HG02678 (cell line): ENCODE measurements at regions not wholly inside any gene's neighbourhood (a gene's known extent, or its start where the extent isn't known, plus 50 kb on each side); places are given as distances from the start of the nearest gene placed in this dataset.
"Not testable (repeated sequence)": the region's sequence is repeated elsewhere in the genome, so short reads cannot be mapped to it uniquely, and the experiment has no call there.

Source experiments
- ATAC-seq: cut with Tn5 transposase; IDR thresholded peaks from one replicate; pipeline ENCODE4 v1.9.1; 2021; ENCODE audit warnings: mild to moderate bottlenecking, moderate library complexity; ENCODE audit not compliant: unreplicated experiment

DNA sequence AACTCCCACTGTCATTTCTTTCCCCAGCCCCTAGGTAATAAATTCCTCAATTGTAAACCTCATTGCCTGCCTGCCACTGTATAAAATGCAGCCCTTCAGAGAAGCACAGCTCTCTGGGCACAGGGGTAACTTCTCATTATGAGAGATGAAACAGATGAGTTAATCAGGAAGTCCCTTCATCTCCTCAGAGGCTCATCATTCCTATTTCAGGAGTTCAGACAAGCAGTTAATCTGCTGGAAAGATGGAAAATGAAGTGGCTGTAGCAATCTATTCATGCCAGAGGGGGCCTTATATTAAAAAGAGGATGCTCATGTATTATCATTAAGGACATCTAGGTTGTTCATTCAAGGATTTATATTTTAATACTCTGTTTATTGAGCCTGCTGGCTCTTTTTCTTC lies 519.5 kb upstream of the LMCD1 start:
- ATAC-seq = no peak

DNA sequence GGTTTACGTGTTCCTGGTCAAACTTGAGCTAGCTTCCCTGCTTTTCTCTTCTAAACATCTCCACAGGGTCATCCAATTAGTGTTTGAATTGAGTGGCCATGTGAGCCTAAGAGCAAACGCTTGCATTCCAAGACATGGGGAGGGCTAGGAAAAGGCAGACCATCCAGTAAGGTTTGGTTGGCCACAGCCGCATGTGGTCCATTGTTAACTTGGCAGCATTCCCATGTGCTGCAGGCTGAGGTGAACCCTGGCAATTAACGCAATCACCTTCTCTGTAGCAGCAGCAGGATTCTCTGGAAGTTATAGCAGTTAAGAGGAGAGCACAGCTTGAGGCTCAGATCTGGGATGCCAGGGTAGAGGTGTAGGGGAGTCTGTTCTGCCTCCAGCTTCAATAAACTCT lies 502.2 kb upstream of the LMCD1 start:
- no peak for ATAC-seq

DNA sequence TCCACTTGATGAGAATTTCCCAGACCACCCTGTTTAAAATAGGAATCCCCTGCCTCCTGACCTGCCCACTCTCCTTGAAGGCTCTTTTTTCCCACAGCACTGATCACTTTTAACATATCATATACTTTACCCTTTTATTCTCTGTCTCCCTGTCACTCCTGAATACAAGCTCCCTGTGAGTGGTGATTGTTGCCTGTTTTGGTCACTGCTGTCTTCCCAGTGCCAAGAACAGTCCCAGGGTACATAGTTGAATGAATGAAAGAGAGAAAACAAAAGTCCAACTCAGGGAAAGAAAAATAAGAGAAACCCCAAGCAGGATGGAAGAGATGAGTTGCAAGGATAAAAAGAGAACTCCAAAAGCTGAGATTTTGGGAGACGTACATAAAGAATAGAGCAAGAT lies 500.3 kb upstream of the LMCD1 start:
- no peak for ATAC-seq

DNA sequence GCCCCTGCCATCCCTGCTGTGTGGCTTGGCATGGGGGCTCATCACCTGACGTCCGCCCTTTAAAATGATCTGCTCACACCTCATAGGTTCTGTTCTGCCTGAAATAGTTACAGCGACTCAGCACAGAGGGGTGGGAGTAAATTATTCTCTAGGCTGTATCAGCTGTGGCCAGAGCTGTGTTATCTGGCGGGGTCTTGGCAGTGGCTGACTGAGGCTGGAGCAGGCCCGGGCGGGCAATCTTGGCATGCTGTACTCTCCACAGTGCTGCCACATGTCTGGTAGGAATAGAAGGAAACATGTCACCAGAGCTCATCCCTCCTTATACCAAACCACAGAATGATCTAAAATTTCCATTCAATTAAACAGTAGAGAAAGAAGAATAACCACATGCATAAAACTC lies 499.9 kb upstream of the LMCD1 start:
- no peak for ATAC-seq

DNA sequence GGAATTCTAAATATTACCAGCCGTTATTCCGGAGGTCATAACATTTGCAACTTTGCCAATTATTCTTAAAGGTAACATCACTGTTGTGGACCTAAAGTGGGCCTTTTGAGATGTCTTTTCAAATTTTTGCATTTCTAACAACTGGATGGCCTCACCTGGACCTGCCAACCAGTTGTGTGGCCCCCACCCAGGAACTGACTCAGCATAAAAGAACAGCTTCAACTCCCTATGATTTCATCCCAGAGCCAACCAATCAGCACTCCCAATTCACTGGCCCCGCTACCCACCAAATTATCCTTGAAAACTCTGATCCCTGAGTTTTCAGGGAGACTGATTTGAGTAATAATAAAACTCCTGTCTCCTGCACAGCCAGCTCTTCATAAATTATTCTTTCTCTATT lies 489.7 kb upstream of the LMCD1 start:
- no peak for ATAC-seq

DNA sequence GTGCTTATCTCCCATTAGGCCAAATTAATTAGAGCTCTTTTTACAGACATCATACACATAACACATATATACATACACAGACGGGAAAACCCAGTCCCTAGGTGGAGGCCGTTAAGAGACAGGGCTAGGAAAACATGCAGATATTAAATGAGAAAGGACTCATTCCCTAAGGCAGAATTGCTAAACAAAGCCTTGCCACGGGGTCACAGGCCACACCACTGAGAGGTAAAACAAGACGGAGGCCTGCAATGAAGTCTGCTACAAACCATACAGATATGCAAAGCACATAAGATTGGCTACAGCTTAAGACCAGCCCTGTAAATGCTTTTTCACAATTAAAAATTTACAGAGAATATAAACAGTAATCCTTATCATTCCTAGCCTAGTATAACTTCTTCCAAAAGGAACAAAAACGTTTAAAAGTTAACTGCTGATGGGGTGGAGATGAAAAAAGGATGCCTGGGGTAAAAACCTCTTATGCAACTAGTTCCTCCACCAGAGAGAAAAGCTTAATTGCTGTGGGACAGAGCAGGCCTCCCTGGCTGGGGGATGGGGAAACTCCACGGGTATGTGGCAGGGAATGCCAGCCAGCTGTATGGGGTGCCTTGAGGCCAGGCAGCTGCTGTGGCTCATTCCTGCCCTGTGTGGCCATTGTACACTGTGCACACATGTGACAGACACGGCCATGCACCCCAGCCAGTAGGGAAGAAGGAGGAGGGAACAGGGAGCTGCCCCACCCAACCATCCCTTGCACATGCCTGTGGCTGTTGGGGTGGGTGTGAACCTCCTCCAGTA lies 481.4 kb upstream of the LMCD1 start:
- no peak for ATAC-seq

DNA sequence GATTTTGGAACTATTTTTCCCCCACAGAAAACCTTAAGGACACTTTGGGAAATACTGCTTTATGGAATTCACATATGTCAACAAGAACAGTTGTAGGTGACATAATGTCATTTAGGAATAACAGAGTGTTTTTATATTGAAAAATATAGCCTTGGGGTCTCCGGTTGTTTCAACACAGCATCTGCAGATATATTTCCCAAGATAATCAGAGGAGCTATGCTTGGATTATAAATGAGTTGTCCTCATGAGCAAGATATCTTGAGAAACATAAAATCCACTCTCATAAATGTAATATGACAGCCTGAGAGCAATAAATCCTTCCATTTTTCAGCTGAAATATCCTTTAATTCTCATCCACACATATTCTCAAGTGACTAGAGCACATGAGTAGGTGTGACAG lies 473.7 kb upstream of the LMCD1 start:
- no peak for ATAC-seq

DNA sequence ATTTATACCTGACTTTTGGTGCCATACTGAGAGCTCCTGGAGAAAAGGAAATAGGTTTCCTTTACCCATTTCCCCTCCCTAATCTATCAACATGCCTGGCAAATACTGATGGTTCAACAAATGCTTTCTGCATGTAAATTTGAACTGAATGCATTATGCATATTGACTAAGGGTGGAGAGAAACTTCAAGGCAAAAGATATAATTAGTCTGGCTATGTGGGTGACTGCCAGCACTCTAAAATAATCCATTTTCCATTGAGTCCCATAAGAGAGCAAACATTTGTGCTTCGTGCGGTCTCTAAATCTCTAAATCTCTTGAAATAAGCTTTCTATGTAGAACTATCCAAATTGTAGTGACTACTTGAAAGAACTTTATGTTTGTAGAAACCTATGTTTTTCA lies 451.3 kb upstream of the LMCD1 start:
- no peak for ATAC-seq

DNA sequence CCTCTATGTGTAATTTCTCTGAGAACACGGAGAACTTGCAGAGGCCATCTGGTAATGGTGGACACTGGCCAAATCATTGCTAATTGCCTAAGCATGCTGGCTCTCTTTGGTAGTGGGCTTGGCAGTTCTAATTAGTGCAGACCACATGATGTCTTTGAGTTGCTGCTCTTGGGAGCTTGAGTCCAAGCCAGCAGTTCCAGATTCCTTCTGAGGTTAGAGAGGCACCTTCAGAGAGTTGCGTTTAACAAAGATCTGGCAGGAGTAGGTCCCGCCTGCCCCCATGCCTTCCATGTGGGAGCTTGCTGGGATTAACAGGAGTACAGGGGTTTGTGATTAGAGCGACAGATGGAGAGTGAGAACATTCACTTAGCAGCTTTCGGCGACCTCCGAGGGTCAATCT lies 449.0 kb upstream of the LMCD1 start:
- no peak for ATAC-seq

DNA sequence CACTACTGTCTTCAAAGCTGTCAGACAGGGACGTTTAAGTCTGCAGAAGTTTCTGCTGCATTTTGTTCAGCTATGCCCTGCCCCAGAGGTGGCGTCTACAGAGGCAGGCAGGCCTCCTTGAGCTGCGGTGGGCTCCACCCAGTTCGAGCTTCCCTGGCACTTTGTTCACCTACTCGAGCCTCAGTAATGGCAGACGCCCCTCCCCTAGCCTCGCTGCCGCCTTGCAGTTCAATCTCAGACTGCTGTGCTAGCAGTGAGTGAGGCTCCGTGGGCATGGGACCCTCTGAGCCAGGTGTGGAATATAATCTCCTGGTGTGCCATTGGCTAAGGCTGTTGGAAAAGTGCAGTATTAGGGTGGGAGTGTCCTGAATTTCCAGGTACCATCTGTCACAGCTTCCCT lies 433.5 kb upstream of the LMCD1 start:
- ATAC-seq = not testable (repeated sequence)

DNA sequence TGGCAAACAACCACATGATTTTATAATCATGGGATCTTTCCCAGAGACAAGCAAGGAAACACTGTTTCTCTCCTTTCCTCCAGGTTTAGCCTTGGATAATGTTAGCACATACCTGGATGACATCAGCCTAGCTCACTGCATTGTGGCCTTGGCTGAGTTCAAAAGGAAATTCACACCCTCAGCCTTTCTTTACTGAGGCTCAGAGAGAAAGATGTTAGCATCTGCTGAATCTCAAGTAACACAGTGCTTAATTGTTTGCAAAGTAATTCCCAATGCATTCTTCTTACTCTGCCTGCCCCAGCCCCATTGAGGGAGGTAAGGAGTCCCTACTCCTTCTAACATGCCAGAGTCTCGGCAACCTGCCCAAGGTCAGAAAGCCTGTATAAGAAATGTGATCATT lies 432.2 kb upstream of the LMCD1 start:
- no peak for ATAC-seq

DNA sequence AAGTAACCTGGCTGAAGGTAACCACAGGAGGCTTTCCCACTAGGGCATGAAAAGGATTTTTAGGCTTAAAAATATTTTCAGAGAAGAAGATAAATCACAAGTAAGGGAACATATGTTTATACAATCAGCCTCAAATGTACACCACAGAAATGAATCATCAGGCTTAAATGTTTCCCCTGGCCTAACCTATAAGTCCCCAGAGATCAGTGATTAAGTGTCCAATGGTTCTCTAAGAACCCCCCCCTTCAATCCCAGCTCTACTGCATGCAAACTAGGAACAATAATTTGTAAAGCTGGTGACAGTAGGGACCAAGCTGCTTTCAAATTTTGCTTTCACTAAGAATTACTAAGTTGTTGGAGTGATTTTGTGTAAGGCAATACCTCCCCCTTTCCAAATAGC lies 431.6 kb upstream of the LMCD1 start:
- ATAC-seq = no peak

DNA sequence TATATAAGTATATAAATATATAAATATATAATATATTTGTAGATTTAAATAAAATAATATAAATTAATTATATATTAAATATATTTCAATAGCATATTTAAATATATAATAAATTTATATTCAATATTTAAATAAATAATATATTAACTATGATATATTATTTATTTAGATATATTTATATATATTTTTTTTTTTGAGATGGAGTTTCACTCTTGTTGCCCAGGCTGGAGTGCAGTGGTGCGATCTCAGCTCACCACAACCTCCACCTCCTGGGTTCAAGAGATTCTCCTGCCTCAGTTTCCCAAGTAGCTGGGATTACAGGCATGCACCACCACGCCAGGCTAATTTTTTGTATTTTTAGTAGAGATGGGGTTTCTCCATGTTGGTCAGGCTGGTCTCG lies 426.9 kb upstream of the LMCD1 start:
- ATAC-seq = not testable (repeated sequence)

DNA sequence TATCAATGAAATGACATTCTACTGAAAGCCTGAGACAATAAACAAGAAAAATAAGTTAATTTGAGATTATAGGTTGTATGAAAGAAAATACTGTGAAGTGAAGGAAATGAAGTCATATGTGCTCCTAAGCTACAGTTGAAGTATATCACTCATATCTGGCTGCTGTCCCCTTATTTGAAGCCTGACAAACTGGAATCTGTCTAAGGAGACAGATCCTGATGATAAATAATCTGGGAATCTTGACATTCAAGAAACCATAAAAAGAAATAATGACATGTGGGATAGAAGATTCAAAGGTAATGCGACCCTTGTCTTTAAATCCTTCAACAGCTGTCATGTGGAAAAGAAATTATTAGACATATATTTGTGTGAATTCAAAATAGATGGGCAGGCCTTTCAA lies 424.5 kb upstream of the LMCD1 start:
- no peak for ATAC-seq

DNA sequence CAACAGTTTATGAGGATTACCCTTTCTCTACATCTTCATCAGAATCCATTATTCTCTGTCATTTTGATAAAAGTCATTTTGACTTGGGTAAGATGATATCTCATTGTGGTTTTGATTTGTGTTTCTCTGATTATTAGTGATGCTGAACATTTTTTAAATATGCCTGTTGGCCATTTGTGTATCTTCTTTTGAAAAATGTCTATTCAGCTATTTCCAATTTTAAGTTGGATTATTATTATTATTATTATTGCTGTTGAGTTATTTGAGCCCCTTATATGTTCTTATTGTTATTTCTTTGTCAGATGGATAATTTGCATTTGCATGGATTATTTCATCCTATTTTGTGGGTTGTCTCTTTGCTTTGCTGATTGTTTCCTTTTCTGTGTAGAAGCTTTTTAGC lies 421.2 kb upstream of the LMCD1 start:
- ATAC-seq = no peak

DNA sequence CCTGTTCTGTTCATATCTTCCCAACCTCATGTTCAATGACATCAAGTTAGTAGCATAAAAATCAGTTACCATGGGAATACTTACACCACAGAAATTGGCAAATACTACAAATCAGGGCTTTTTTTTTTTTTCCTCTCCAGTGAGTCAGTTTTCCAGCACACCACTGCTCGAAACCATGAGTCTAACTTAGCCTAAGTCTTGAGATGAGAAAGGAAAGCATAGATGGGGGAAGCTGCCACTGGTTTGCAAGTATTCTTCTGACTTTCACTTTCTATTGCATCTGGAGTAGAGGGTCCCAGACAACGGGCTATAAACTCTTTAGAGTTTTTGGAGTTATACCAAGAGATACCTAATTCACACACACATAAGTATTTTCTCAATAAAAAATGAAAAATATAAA lies 416.1 kb upstream of the LMCD1 start:
- ATAC-seq = no peak

DNA sequence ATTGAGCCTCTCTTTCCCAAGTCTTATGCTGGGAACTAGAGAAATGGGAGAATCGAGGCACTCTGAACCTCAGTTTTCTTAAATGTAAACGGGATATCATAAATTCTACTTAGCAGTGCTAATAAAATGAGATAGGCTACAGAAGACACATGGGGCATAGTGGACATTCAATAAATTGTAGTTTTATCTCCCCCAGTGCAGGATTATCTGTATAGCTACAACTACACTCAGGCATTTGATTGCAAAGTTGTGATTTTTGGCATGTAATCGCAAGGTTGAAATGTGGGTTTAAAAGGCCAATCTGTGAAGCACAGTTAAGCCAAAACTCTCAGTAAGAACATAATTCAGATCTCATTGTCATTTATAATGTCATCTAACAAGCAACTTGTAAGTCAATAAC lies 413.7 kb upstream of the LMCD1 start:
- ATAC-seq = no peak

DNA sequence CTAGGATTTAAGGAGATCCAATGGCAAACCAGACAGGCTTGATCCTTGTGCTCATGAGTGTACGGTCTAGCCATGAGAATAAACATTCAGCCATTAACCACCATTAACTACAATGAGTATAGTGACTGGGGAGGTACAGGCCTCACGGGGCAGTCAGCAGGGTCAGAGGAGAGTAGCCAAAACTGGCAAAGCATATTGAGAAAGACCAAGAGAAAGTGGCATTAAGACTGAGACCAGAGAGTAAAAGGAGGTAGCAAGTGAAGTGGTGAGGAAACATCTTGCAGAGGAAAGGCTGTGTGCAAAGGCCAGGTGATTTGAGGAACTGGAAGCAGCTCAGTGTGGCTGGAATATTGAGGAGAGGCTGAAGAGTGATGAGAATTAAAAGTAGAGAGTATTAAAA lies 407.2 kb upstream of the LMCD1 start:
- no peak for ATAC-seq

DNA sequence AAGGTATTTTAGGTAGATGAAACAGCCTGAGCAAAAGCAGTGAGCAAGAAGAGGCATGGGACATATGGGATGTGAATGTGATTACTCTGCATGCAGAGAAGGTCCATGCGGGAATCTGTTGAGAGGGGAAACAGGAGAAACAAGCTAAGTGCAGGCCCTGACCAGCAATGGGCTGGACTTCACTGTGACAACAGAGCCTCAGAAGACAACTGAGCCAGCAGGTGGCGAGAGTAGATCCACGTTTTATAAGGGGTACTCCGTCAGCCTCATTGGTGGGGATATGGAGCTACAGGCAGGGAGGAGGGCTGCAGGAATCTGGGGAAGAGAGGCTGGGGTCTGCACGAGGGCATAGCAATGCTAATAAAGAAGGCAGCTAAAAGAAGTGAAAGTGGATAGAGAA lies 405.9 kb upstream of the LMCD1 start:
- no peak for ATAC-seq

DNA sequence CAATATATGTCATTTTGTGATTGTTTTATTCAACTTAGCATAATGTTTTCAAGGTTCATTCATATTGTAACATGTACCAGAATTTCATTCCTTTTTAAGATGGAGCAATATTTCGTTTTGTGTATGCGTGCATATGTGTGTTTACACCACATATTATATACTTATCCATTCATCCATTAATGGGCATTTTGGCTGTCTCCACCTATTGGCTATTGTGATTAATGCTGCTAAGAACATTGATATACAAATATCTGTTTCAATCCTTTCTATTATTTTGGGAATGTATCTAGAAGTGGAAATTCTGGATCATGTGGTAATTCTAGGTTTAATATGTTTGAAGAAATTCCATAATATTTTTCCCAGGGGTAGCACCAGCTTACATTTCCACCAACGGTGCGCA lies 403.9 kb upstream of the LMCD1 start:
- no peak for ATAC-seq

DNA sequence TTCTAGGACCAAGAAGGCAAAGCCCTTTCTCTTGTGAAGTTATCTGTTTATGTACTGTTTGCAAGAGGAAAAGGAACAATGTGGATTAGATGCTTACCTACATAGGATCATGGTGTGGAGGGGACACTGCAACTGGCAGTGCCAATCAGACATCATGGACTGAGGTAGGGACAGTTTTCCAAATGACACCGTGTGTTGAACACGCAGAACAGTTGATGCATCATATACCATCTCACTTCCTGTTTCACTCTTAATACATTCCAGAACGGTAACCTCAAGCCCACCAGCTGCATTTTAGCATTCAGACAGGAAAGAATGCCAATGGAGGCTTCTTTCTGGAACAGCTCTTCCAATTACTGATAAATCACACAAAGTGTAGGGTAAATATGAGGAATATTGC lies 397.7 kb upstream of the LMCD1 start:
- ATAC-seq = peak; percentile 50

DNA sequence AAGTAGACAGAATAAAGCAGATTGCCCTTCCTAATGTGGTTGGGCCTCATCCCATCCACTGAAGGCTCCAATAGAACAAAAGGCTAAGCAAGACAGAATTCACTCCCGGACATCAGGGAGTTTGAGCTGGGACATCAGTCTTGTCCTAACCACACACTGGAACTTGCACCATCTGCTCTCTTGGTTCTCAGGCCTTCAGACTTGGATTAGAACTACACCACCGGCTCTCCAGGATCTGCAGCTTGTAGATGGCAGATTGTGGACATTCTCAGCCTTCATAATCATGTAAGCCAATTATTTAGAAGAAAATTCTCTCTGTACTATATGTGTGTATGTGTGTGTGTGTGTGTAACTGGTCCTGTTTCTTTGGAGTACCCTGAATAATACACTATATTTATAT lies 394.7 kb upstream of the LMCD1 start:
- no peak for ATAC-seq
